Thyroid gland (tissue), 4 donors: ENCODE measurements at regions not wholly inside any gene's neighbourhood (a gene's known extent, or its start where the extent isn't known, plus 50 kb on each side); places are given as distances from the start of the nearest gene placed in this dataset.

Experiments
- POLR2A ChIP-seq, 2 donors: fragments of 450-650 bp; IDR thresholded peaks; one replicate each; pipeline ENCODE4 v1.6.1; 2017; ENCODE audit warnings: antibody characterized with exemption in 2 of 2, mild to moderate bottlenecking in 2 of 2, moderate library complexity in 1 of 2
- TF ChIP-seq, protein P1 (sequence below), 6 experiments: fragments of 200-600 bp in 3 of 6; fragments of 450-650 bp in 3 of 6; sonication (generic) in 3 of 6; IDR thresholded peaks; one replicate each; pipeline ENCODE4 v1.5.1; 2016 to 2019; ENCODE audit warnings: antibody characterized with exemption in 6 of 6, mild to moderate bottlenecking in 2 of 6, inconsistent platforms in 1 of 6, moderate library complexity in 1 of 6

DNA sequence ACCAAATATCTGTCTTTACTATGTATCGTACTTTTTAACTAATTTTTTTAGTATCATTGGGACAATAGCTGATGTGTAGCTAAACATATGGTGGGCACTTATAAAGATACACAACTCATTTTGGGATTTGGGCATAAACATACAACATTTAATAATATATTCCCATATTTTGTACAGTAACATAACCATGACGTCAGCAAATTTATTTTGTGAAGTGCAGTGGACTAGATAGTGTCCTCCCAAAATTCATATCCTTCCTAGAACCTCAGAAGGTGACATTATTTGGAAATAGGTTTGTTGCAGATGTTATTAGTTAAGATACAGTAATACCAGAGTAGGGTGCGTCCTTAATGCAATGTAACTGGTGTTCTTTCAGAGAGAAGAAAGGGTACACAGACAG, 356.7 kb downstream of the CDH7 start:
- TF ChIP-seq, protein P1, sequence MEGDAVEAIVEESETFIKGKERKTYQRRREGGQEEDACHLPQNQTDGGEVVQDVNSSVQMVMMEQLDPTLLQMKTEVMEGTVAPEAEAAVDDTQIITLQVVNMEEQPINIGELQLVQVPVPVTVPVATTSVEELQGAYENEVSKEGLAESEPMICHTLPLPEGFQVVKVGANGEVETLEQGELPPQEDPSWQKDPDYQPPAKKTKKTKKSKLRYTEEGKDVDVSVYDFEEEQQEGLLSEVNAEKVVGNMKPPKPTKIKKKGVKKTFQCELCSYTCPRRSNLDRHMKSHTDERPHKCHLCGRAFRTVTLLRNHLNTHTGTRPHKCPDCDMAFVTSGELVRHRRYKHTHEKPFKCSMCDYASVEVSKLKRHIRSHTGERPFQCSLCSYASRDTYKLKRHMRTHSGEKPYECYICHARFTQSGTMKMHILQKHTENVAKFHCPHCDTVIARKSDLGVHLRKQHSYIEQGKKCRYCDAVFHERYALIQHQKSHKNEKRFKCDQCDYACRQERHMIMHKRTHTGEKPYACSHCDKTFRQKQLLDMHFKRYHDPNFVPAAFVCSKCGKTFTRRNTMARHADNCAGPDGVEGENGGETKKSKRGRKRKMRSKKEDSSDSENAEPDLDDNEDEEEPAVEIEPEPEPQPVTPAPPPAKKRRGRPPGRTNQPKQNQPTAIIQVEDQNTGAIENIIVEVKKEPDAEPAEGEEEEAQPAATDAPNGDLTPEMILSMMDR (IDR thresholded peaks at IDR 0.05): no peak
- TF ChIP-seq POLR2A (IDR thresholded peaks at IDR 0.05): no peak
